Activated gamma-delta T cell treated with Interleukin-2 at 50 U/mL for 16 hours (primary cell): ENCODE measurements at regions not wholly inside any gene's neighbourhood (a gene's known extent, or its start where the extent isn't known, plus 50 kb on each side); places are given as distances from the start of the nearest gene placed in this dataset.
"Not testable (repeated sequence)": the region's sequence is repeated elsewhere in the genome, so short reads cannot be mapped to it uniquely, and the experiment has no call there.

Experiments
- DNase-seq: peaks from one replicate; pipeline ENCODE4 v3.0.0-alpha.2; 2020

- no peak for DNase-seq
Observed at GRCh38 chr1:195738966-195739650, 869.1 kb downstream of the KCNT2 start.

DNA sequence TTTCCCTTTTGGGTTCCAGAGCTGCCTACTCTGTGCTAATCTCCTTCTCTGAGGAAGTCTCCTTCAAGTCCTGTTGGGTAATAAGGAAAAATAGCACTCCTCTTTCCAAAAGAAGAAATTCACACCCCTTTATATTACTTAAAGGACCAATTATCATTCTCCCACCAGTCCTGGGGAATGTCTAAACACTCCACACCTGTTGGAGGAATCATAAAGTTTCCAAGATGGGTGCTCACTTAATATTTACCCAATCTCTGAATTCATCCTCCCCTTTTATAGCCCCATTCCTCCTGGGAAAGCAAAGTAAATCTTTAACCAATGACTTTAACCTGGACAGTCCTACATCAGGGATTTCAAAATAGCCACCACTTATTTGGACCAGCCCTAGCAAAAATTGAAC is 873.1 kb downstream of the KCNT2 start:
- no peak for DNase-seq

GRCh38 chr1:195733826-195734225 is 874.4 kb downstream of the KCNT2 start:
- no peak for DNase-seq

DNA sequence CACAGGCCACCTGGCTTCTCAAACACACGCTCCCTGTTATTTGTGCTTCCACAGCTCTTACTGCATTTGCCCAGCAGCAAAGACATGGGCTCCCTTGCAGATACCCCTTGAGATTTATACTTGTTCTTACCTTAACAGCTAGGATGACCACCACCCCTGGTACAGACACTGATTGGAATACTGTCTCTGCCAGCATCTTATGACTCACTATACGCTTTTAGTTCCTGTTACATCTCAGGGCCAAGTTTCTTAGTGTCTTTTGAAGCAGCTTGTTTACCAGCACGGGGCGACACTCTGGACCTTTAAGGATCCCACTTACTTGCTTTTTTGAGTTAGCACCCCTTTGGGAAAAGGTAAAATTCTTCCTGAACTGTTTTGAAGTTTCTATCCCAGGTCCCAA is 874.8 kb downstream of the KCNT2 start:
- no peak for DNase-seq

GRCh38 chr1:195731385-195731784 is 876.9 kb downstream of the KCNT2 start:
- no peak for DNase-seq

DNA sequence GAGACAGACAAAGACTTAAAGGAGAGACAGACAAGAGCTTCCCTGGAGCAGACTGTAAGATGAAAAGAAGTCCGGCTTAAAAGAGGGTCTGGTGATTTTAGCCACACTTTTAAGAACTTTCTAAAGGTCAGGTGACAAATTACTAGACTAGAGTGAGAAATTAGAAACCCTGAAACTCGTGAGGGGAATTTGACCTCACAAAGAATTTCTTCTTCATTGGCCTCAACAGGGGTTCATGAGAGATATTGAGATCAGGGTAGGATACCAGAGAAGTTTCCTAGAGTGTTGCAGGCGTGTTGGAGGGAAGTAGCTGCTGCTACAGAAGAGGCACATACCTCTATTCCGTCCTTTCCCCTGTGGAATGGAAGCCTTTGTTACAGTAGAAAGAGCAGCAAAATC is 884.4 kb downstream of the KCNT2 start:
- no peak for DNase-seq

DNA sequence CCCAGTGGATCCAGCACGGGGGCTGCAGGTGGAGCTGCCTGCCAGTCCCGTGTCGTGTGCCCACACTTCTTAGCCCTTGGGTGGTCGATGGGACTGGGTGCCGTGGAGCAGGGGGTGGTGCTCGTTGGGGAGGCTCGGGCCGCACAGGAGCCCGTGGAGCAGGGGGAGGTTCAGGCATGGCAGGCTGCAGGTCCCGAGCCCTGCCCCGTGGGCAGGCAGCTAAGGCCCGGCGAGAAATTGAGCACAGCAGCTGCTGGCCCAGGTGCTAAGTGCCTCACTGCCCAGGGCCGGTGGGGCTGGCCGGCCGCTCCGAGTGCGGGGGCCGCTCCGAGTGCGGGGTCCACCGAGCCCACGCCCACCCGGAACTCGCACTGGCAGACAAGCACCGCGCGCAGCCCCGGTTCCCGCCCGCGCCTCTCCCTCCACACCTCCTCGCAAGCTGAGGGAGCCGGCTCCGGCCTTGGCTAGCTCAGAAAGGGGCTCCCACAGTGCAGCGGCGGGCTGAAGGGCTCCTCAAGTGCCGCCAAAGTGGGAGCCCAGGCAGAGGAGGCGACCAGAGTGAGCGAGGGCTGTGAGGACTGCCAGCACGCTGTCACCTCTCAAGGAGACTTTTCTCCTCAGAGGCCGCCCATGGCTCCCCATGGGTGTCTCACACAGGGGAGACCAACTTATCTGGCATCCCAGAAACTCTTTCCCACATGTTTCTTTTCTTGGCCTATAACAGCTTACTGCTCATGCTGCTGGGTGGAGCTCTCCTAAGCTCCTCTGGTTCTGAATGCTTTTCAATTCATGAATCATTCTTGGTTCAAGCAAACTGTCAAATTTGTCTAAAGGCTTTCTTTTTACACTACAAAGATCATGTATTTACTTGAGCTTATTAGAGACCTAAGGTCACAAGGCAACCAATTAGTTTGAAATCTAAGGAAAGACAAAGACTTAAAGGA is 885.1 kb downstream of the KCNT2 start:
- DNase-seq, result not testable (repeated sequence)

DNA sequence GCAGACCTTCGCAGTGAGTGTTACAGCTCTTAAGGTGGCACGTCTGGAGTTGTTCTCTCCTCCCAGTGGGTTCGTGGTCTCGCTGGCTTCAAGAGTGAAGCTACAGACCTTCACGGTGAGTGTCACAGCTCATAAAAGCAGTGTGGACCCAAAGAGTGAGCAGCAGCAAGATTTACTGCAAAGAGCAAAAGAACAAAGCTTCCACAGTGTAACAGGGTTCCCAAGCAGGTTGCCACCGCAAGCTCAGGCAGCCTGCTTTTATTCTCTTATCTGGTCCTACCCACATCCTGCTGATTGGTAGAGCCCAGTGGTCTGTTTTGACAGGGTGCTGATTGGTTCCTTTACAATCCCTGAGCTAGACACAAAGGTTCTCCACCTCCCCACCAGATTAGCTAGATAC is 886.1 kb downstream of the KCNT2 start:
- not testable (repeated sequence) for DNase-seq

DNA sequence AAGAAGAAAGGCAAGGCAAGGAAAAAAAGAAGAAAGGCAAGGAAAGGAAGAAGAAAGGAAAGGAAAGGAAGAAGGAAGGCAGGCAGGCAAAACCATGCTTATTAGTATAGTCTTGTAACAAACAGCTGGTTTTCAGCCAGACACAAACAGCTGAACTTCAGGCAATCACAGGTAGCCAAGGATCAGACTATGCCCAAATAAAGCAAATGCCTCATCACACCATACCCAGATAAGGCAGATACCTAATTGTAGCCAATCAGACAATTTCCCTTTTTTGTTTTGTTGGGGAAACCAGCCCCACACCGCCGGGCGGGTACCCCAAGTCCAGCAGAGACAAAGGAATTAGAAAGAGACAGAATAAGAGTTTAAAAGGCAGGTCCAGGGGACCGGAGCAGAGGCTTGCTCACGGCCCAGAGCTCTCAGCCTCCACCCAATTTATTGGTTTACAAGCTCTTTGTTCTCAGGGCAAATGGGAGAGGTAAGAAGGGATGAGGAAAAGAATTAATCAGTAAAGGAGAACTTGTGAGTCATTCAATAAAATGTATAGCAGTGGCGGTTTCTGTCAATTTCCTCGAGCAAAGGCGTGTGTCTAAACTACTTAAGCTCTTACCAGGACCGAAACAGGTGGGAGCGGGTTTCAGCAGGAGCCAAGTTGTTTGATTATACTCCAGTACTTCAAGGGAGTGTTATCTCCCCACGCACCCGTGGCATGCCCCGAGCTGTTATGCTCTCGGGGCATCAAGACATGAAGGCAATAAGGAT is 886.8 kb downstream of the KCNT2 start:
- no peak for DNase-seq

DNA sequence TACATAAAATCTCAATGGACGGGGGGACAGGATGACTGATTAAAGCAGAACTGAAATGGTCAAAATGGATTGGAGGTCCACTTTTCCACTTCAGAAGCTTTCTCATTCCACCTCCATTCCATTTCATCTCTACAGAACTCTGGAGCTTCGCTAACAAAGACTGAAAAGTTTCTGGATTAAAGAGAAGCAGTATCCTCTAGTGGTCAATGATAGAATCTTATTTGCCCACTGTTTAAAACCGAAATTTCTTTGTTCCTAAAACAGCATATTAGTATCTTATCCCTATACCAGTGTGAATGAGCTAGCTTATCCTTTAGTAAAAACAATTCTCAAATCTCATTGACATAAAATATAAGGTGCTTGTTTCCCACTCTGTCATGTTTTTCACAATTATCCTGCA is 890.6 kb downstream of the KCNT2 start:
- no peak for DNase-seq

- DNase-seq, result no peak
Observed at GRCh38 chr1:195715652-195716051, 892.6 kb downstream of the KCNT2 start.

GRCh38 chr1:195714248-195714647 is 894.0 kb downstream of the KCNT2 start:
- no peak for DNase-seq

DNA sequence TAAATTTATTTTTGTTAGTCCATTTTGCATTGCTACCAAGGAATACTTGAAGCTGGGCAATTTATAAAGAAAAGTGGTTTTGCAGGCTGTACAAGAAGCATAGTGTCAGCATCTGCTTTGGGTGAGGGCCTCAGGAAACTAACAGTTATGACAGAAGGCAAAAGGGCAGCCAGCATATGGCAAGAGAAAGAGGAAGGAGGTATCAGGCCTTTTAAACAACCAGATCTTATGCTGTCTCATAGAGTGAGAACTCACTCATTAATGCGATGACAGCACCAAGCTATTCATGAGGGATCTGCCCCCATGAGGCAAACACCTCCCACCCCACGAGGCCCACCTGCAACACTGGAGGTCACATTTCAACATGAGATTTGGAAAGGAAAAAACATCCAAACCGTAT is 898.4 kb downstream of the KCNT2 start:
- DNase-seq, result no peak

DNA sequence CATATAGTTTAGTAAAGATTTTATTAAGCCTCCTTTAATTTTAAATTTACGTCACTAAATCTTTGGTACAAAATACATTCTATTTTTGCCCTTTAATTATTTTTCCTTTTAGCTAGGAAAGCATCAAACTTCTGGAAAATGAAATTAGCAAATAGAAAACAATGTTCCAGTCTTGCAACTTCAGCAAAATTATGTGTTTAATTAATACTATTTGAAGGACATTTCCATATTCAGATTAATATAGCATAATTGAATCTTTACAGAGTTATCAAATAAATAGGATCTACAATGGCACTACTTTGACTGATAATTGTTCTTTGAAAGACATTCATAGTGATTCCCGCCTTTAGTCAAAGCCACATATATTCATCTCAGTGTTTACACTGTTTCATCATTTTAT is 904.2 kb downstream of the KCNT2 start:
- no peak for DNase-seq

GRCh38 chr1:195701149-195701548 is 907.1 kb downstream of the KCNT2 start:
- DNase-seq, result no peak

DNA sequence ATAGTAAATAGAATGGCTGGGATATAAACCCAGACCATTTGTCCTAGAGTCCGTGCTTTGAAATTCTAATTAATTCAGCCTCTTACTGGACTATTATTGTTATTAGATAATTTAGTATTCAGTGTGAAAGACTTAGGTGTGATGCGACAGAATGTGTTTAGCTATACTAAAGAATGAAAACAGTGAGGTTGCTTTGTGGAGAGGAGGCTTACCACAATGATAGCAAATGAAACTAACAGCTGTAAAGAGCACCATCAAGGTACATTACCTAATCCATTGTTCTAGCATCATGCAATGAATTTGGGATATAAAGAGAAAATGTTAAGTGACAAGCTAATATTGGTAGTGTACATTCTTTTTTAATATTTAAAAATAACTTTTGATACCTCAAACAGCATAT is 911.1 kb downstream of the KCNT2 start:
- DNase-seq, result no peak

GRCh38 chr1:195686764-195687163 is 921.5 kb downstream of the KCNT2 start:
- no peak for DNase-seq

GRCh38 chr1:195664628-195665027 is 943.6 kb downstream of the KCNT2 start:
- no peak for DNase-seq

DNA sequence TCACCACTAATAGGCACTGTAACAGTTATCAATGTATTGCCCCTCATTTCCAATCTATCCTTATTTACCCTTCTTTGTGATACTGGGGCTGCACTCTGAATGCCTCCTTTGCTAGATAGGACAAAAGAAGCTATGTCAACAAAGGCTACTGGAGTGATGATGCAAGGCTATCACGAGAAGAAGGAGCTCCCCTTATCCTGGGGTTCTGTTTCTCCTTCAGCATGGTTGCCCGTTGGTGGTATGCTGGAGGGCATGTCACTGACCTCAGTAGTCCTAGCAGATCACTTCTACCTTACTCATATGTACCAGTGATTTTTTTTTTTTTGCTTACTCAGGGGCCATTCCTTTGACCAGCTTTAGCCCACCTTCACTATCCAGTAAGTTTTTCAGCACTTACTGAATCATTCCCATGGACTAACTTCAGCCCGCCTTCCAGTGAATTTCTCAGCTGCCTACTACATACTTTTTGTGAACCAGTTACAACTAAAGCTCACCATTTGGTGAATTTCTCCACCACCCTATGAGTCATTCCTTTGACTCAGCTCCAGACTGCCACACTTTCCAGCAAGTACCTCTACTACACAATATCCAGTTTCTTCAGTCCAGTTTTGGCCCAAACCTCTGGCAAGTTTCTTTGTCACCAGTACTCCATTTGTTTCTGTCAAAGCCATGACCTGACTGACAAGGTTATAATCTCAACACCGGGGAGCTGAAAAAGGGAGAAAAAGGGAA is 944.5 kb downstream of the KCNT2 start:
- DNase-seq, result no peak

- DNase-seq, result no peak
Observed at GRCh38 chr1:195656780-195657179, 951.5 kb downstream of the KCNT2 start.

DNA sequence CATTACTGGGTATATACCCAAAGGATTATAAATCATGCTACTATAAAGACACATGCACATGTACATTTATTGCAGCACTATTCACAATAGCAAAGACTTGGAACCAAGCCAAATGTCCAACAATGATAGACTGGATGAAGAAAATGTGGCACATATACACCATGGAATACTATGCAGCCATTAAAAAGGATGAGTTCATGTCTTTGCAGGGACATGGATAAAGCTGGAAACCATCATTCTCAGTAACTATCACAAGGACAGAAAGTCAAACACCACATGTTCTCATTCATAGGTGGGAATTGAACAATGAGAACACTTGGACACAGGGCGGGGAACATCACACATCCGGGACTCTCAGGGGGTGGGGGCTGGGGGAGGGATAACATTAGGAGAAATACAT is 959.4 kb downstream of the KCNT2 start:
- DNase-seq, result not testable (repeated sequence)

DNA sequence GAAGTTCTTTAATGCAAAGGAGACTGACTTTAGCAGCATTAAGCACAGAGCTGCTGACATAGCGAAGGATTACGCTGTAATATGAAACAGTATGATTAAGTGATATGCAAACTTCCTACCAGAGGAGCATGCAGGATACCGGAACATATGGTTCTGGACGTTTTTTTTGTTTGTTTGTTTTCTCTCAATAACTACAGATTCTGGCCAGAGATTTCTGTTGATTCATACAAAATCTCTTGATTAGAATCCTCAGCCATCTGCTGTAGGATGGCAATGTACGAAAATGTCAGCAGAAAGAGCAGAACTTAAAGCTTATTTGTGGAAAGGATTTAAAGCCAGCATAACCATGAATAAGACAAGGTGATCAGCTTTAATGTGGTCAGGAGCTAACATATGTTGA is 970.7 kb downstream of the KCNT2 start:
- no peak for DNase-seq

DNA sequence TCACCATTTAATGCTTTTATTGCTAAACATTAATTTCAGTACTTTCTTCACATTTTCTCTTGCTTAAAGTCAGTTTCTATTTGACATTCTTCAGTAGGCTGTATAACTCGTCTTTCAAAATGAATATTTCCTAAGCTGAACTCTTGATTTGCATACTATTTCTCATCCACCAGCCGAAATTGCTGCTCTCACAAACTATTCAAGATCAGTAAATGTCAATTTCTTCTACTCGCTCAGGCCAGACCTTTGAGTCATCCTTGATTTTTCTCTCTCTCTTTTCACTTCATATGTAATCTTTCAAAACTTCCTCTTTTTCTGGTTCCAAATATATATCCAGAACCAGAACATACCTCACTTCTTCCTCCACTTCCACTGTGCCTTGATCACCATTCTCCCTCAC is 990.0 kb downstream of the KCNT2 start:
- DNase-seq, result no peak
